Mesenteric fat pad (tissue), 1 donor: ENCODE measurements at regions not wholly inside any gene's neighbourhood (a gene's known extent, or its start where the extent isn't known, plus 50 kb on each side); places are given as distances from the start of the nearest gene placed in this dataset.
"Not testable (repeated sequence)": the region's sequence is repeated elsewhere in the genome, so short reads cannot be mapped to it uniquely, and the experiment has no call there.

Experiments
- DNase-seq: peaks from one replicate; pipeline ENCODE4 v3.0.0-alpha.2; 2020; ENCODE audit warnings: low spot score
- donor health status: DM: yes; HTN: yes; CAD: no.

- DNase-seq, result not testable (repeated sequence)
These were observed 182.5 kb upstream of the FAM20C start for GRCh38 chr7:9919-10318.

- DNase-seq, result peak; percentile 88
These were observed 159.6 kb upstream of the FAM20C start for GRCh38 chr7:32565-33280.

GRCh38 chr7:35121-35541 is 157.2 kb upstream of the FAM20C start:
- DNase-seq, result peak; percentile 30

GRCh38 chr7:36539-36938 is 155.8 kb upstream of the FAM20C start:
- not testable (repeated sequence) for DNase-seq

- DNase-seq, result not testable (repeated sequence)
These were observed 154.7 kb upstream of the FAM20C start for GRCh38 chr7:37656-38055.

GRCh38 chr7:38444-38843 is 153.9 kb upstream of the FAM20C start:
- DNase-seq, result not testable (repeated sequence)

- DNase-seq, result peak; percentile 57
These were observed 152.2 kb upstream of the FAM20C start for GRCh38 chr7:39984-40740.

- peak; percentile 41 for DNase-seq
These were observed 151.3 kb upstream of the FAM20C start for GRCh38 chr7:40799-41750.

GRCh38 chr7:41917-42565 is 150.3 kb upstream of the FAM20C start:
- no peak for DNase-seq

- DNase-seq, result peak; percentile 84
These were observed 148.4 kb upstream of the FAM20C start for GRCh38 chr7:43791-44540.

GRCh38 chr7:44541-44896 is 147.9 kb upstream of the FAM20C start:
- peak; percentile 53 for DNase-seq

- DNase-seq, result peak; percentile 75
These were observed 147.0 kb upstream of the FAM20C start for GRCh38 chr7:45106-46090.

- DNase-seq, result peak; percentile 59
These were observed 146.1 kb upstream of the FAM20C start for GRCh38 chr7:46123-46829.

GRCh38 chr7:46830-47140 is 145.6 kb upstream of the FAM20C start:
- peak; percentile 51 for DNase-seq

- peak; percentile 65 for DNase-seq
These were observed 140.8 kb upstream of the FAM20C start for GRCh38 chr7:51456-52068.

GRCh38 chr7:52100-52499 is 140.3 kb upstream of the FAM20C start:
- peak; percentile 9 for DNase-seq

- peak; percentile 45 for DNase-seq
These were observed 138.8 kb upstream of the FAM20C start for GRCh38 chr7:53531-53930.

GRCh38 chr7:54615-55014 is 137.8 kb upstream of the FAM20C start:
- peak; percentile 37 for DNase-seq
